Heart left ventricle (tissue), 16 donors: ENCODE measurements at regions not wholly inside any gene's neighbourhood (a gene's known extent, or its start where the extent isn't known, plus 50 kb on each side); places are given as distances from the start of the nearest gene placed in this dataset.

Source experiments
- ATAC-seq, 4 donors: fragments of 200-7000 bp; cut with Tn5 transposase; one replicate each; pipeline ENCODE4 v1.9.1; 2020 to 2022; ENCODE audit warnings: moderate library complexity in 4 of 4, mild to moderate bottlenecking in 3 of 4, moderate number of reproducible peaks in 1 of 4
- DNase-seq, 5 donors: peaks; one replicate each; pipeline ENCODE4 v3.0.0-alpha.2; 2020
- H3K27ac ChIP-seq, 12 donors: fragments of 200-600 bp; sonication (generic) in 4 of 12; one replicate each; pipeline versions ENCODE4 v1.5.0 to v1.8.0; 2016 to 2022; ENCODE audit warnings: mild to moderate bottlenecking in 2 of 12
- H3K27me3 ChIP-seq, 9 donors: fragments of 200-600 bp; sonication (generic) in 2 of 9; one replicate each; pipeline versions ENCODE4 v1.5.1 to v1.8.0; 2016 to 2022; ENCODE audit warnings: mild to moderate bottlenecking in 3 of 9
- H3K36me3 ChIP-seq, 9 donors: fragments of 200-600 bp; sonication (generic) in 2 of 9; one replicate each; pipeline versions ENCODE4 v1.5.0 to v1.8.0; 2018 to 2022; ENCODE audit warnings: mild to moderate bottlenecking in 2 of 9
- H3K4me1 ChIP-seq, 12 donors: fragments of 200-600 bp; sonication (generic) in 4 of 12; one replicate each; pipeline versions ENCODE4 v1.5.0 to v1.8.0; 2016 to 2022; ENCODE audit warnings: mild to moderate bottlenecking in 3 of 12
- H3K4me3 ChIP-seq, 12 donors: fragments of 200-600 bp; sonication (generic) in 4 of 12; one replicate each; pipeline versions ENCODE4 v1.5.0 to v1.8.0; 2017 to 2022; ENCODE audit warnings: mild to moderate bottlenecking in 9 of 12, moderate library complexity in 4 of 12
- H3K9me3 ChIP-seq, 12 donors: fragments of 200-600 bp; sonication (generic) in 4 of 12; one replicate each; pipeline versions ENCODE4 v1.5.0 to v1.8.0; 2016 to 2022; ENCODE audit warnings: mild to moderate bottlenecking in 1 of 12
- CTCF ChIP-seq, 12 donors: fragments of 200-600 bp; sonication (generic) in 4 of 12; IDR thresholded peaks; one replicate each; pipeline versions ENCODE4 v1.5.0 to v1.8.0; 2018 to 2022; ENCODE audit warnings: antibody characterized with exemption in 12 of 12, mild to moderate bottlenecking in 5 of 12
- POLR2A ChIP-seq, 2 donors: fragments of 450-650 bp; IDR thresholded peaks; one replicate each; pipeline ENCODE4 v1.6.1; 2017; ENCODE audit warnings: antibody characterized with exemption in 2 of 2, mild to moderate bottlenecking in 2 of 2, moderate library complexity in 2 of 2
- WGBS, 4 donors: extraction: QIAGEN DNeasy Blood & Tissue Kit in 2 of 4; methylation state at CpG; one replicate each; pipeline versions ENCODE4 v1.1.5 to v1.1.7; 2013 to 2018; 5-methylcytosine and 5-hydroxymethylcytosine counted together
- intact Hi-C, 10 donors: fragments of 100-400 bp; cut with DNase I; formaldehyde crosslinking; loops; one replicate each; pipeline versions ENCODE4 v1.11.1 to v1.14.2; 2022
- donor health status: ischemic (EF 13 %, LVEDD 7.1; RV severe dilation, severe dysfunction).
- donor health status: healthy with polysubstance abuse.
- donor health status: DM: no; HTN: yes; CAD: no.
- donor health status: DM: no; HTN: no; CAD: no.
- donor health status: ischemic (EF 25% LVEDD 6.9; RV normal size, moderate dysfunction).
- donor health status: ischemic (EF 25% LVEDD 5.7; RV mildly dilated, moderate dysfunction).
- donor health status: healthy.
- donor health status: DM: yes; HTN: yes; CAD: no.
- donor health status: ischemic (EF 35%, LVEDD 5.7; RV mildly dilated, moderate dysfunction).
- donor health status: nonischemic (EF 11% LVEDD 7.7; RV severe dilation, severe dysfunction).
- donor health status: DM: yes; HTN: yes; CAD: no.
- donor health status: PGD.
- donor health status: ischemic (EF 29% LVEDD 5.4; RV normal size, mild dysfunction).
- donor health status: nonischemic (EF 23%, LVEDD 6.1; RV moderate dilation, normal function).

GRCh38 chr5:23024470-23024869, 171.3 kb upstream of the CDH12 start:
- H3K9me3 ChIP-seq: no peaks in the 10 kb centered on the region
- ATAC-seq (no peak), DNase-seq (no peak)
- no peak overlapping the region for H3K27ac ChIP-seq
- intact Hi-C loops: no loop called here
- no peak for TF ChIP-seq POLR2A (IDR thresholded peaks at IDR 0.05)
- TF ChIP-seq CTCF (IDR thresholded peaks at IDR 0.05): no peak
- no peaks in the 10 kb centered on the region for H3K27me3 ChIP-seq
- WGBS, 4 donors: 52 to 63% (median 61%) methylated on average over 5 of the region's 5 CpGs
- H3K4me1 ChIP-seq: peaks cover 0 to 23% (median 7%) of the 10 kb centered on the region in 12 donors
- no peaks in the 10 kb centered on the region for H3K36me3 ChIP-seq
- H3K4me3 ChIP-seq: no peak overlapping the region

GRCh38 chr5:23014825-23015224, 161.7 kb upstream of the CDH12 start:
- intact Hi-C loops: no loop called here
- no peak overlapping the region for H3K4me3 ChIP-seq
- WGBS, 4 donors: 47 to 58% (median 52%) methylated on average over 4 of the region's 4 CpGs

GRCh38 chr5:23014266-23014665, 161.1 kb upstream of the CDH12 start:
- intact Hi-C loops: no loop called here
- no peaks in the 10 kb centered on the region for H3K36me3 ChIP-seq
- 30 to 42% (median 37%) methylated on average over 1 of the region's 1 CpG for WGBS, 4 donors

More at GRCh38 chr5:23014825-23015224, 161.7 kb upstream of the CDH12 start:
- no peaks in the 10 kb centered on the region for H3K27me3 ChIP-seq
- no peaks in the 10 kb centered on the region for H3K4me1 ChIP-seq
- no peak overlapping the region for H3K27ac ChIP-seq
- ATAC-seq: no peak
- H3K36me3 ChIP-seq: no peaks in the 10 kb centered on the region
- no peak for DNase-seq
- no peak for TF ChIP-seq CTCF (IDR thresholded peaks at IDR 0.05)
- TF ChIP-seq POLR2A (IDR thresholded peaks at IDR 0.05): no peak
- H3K9me3 ChIP-seq: no peaks in the 10 kb centered on the region

GRCh38 chr5:23013395-23013998, 160.4 kb upstream of the CDH12 start:
- WGBS, 4 donors: 54 to 69% (median 64%) methylated on average over 4 of the region's 4 CpGs
- intact Hi-C loops: no loop called here
- Histone ChIP-seq H3K27ac (no peak overlapping the region), H3K36me3 (no peaks in the 10 kb centered on the region), H3K27me3 (no peaks in the 10 kb centered on the region), H3K9me3 (no peaks in the 10 kb centered on the region), H3K4me3 (peak overlapping the region in 7 of 12 donors; percentile 12 to 47 (median 22)), H3K4me1 (no peaks in the 10 kb centered on the region)
- no peak for DNase-seq
- no peak for ATAC-seq
- no peak for TF ChIP-seq CTCF (IDR thresholded peaks at IDR 0.05)
- TF ChIP-seq POLR2A (IDR thresholded peaks at IDR 0.05): no peak

More at GRCh38 chr5:23014266-23014665, 161.1 kb upstream of the CDH12 start:
- TF ChIP-seq POLR2A (IDR thresholded peaks at IDR 0.05) (no peak), CTCF (IDR thresholded peaks at IDR 0.05) (no peak)
- no peak for DNase-seq
- Histone ChIP-seq H3K4me3 (peak overlapping the region in 1 of 12 donors; percentile 22), H3K27me3 (no peaks in the 10 kb centered on the region), H3K27ac (no peak overlapping the region), H3K9me3 (no peaks in the 10 kb centered on the region), H3K4me1 (no peaks in the 10 kb centered on the region)
- no peak for ATAC-seq
